ENCODE measurements at regions not wholly inside any gene's neighbourhood (a gene's known extent, or its start where the extent isn't known, plus 50 kb on each side); places are given as distances from the start of the nearest gene placed in this dataset.
"Not testable (repeated sequence)": the region's sequence is repeated elsewhere in the genome, so short reads cannot be mapped to it uniquely, and the experiment has no call there.

- TF ChIP-seq CTCF (IDR thresholded peaks at IDR 0.05; ENCODE audit: insufficient read depth, low read length, severe bottlenecking) = no peak
- no peaks in the 10 kb centered on the region for H3K36me3 ChIP-seq (ENCODE audit: control insufficient read depth, insufficient read depth, low read length)
- no peak for FAIRE-seq
Measured at GRCh38 chr5:30453168-30453567, 740.3 kb upstream of the CDH6 start.

GRCh38 chr5:30450153-30450552, 743.3 kb upstream of the CDH6 start:
- Histone ChIP-seq H3K4me3 (ENCODE audit: low read depth, low read length) (no peak overlapping the region), H3K27me3 (ENCODE audit: control insufficient read depth, insufficient read depth, low read length) (no peaks in the 10 kb centered on the region), H3K36me3 (ENCODE audit: control insufficient read depth, insufficient read depth, low read length) (no peaks in the 10 kb centered on the region)
- TF ChIP-seq CTCF (IDR thresholded peaks at IDR 0.05; ENCODE audit: insufficient read depth, low read length, severe bottlenecking) = no peak
- no peak for DNase-seq (ENCODE audit: low read depth)
- no peak for FAIRE-seq

More at GRCh38 chr5:30453168-30453567, 740.3 kb upstream of the CDH6 start:
- Histone ChIP-seq H3K27me3 (ENCODE audit: control insufficient read depth, insufficient read depth, low read length) (no peaks in the 10 kb centered on the region), H3K4me3 (ENCODE audit: low read depth, low read length) (no peak overlapping the region)
- DNase-seq (ENCODE audit: low read depth) = no peak

GRCh38 chr5:30447431-30447830, 746.1 kb upstream of the CDH6 start:
- FAIRE-seq = no peak
- Histone ChIP-seq H3K4me3 (ENCODE audit: low read depth, low read length) (no peak overlapping the region), H3K36me3 (ENCODE audit: control insufficient read depth, insufficient read depth, low read length) (no peaks in the 10 kb centered on the region), H3K27me3 (ENCODE audit: control insufficient read depth, insufficient read depth, low read length) (no peaks in the 10 kb centered on the region)
- TF ChIP-seq CTCF (IDR thresholded peaks at IDR 0.05; ENCODE audit: insufficient read depth, low read length, severe bottlenecking) = no peak
- no peak for DNase-seq (ENCODE audit: low read depth)

- no peak for FAIRE-seq
- Histone ChIP-seq H3K36me3 (ENCODE audit: control insufficient read depth, insufficient read depth, low read length) (no peaks in the 10 kb centered on the region), H3K27me3 (ENCODE audit: control insufficient read depth, insufficient read depth, low read length) (no peaks in the 10 kb centered on the region), H3K4me3 (ENCODE audit: low read depth, low read length) (no peak overlapping the region)
- DNase-seq (ENCODE audit: low read depth) = no peak
- TF ChIP-seq CTCF (IDR thresholded peaks at IDR 0.05; ENCODE audit: insufficient read depth, low read length, severe bottlenecking) = no peak
Measured at GRCh38 chr5:30446456-30446855, 747.0 kb upstream of the CDH6 start.

GRCh38 chr5:30438785-30439184, 754.7 kb upstream of the CDH6 start:
- no peaks in the 10 kb centered on the region for H3K36me3 ChIP-seq (ENCODE audit: control insufficient read depth, insufficient read depth, low read length)
- no peaks in the 10 kb centered on the region for H3K27me3 ChIP-seq (ENCODE audit: control insufficient read depth, insufficient read depth, low read length)
- H3K4me3 ChIP-seq (ENCODE audit: low read depth, low read length) = no peak overlapping the region
- DNase-seq (ENCODE audit: low read depth) = no peak
- no peak for FAIRE-seq
- TF ChIP-seq CTCF (IDR thresholded peaks at IDR 0.05; ENCODE audit: insufficient read depth, low read length, severe bottlenecking) = no peak

GRCh38 chr5:30436691-30437090, 756.8 kb upstream of the CDH6 start:
- H3K36me3 ChIP-seq (ENCODE audit: control insufficient read depth, insufficient read depth, low read length) = no peaks in the 10 kb centered on the region
- no peak overlapping the region for H3K4me3 ChIP-seq (ENCODE audit: low read depth, low read length)
- no peak for DNase-seq (ENCODE audit: low read depth)
- no peaks in the 10 kb centered on the region for H3K27me3 ChIP-seq (ENCODE audit: control insufficient read depth, insufficient read depth, low read length)
- no peak for TF ChIP-seq CTCF (IDR thresholded peaks at IDR 0.05; ENCODE audit: insufficient read depth, low read length, severe bottlenecking)
- no peak for FAIRE-seq

GRCh38 chr5:30428866-30429407, 764.5 kb upstream of the CDH6 start:
- not testable (repeated sequence) for FAIRE-seq; H3K4me3 ChIP-seq (ENCODE audit: low read depth, low read length); H3K27me3 ChIP-seq (ENCODE audit: control insufficient read depth, insufficient read depth, low read length); H3K36me3 ChIP-seq (ENCODE audit: control insufficient read depth, insufficient read depth, low read length); DNase-seq (ENCODE audit: low read depth)
